ENCODE measurements at regions not wholly inside any gene's neighbourhood (a gene's known extent, or its start where the extent isn't known, plus 50 kb on each side); places are given as distances from the start of the nearest gene placed in this dataset.

DNA sequence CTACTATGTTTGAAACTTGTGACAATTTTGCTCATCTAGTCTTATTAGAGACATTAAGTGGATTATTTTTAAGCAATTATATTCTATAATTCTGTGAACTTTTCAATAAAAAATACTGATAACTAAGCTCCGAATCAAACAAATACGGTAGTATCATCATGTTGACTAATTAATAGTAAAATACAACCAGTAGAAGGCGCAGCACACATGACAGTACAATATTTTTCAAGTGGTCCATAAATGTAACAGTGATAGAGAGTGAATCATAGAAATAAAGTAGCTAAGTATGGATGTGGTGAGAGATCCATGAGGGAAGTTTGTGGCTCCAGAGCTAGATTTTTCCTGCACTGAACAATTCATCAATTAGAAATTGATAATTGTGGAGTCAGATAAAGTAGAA lies 666.2 kb downstream of the KCTD8 start:
- no peak for DNase-seq (ENCODE audit: low read depth)

GRCh38 chr4:43816116-43816515 lies 632.5 kb downstream of the KCTD8 start:
- no peak for DNase-seq (ENCODE audit: low read depth)

- no peak for DNase-seq (ENCODE audit: low read depth)
Measured at GRCh38 chr4:43822621-43823020, 626.0 kb downstream of the KCTD8 start.

- DNase-seq (ENCODE audit: low read depth) = no peak
Measured at GRCh38 chr4:43835869-43836268, 612.7 kb downstream of the KCTD8 start.

DNA sequence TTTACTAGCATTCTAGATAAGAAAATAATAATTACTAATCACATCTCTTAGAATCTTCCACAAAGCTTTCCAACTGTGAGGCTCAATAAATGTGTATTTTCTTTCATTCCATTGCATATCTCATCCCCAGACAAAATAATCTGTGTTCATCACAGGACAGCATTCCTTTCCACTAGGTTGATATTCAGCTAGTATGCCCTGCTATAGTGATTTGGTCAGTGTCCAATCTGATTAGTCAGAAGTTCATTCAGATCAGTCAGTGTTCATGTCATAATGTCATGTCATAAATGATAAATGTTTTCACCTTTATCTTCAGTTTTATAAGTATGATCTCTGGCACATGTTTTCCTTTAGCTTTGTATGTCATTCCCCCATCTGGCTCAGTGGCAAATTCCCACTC lies 611.4 kb downstream of the KCTD8 start:
- no peak for DNase-seq (ENCODE audit: low read depth)

DNA sequence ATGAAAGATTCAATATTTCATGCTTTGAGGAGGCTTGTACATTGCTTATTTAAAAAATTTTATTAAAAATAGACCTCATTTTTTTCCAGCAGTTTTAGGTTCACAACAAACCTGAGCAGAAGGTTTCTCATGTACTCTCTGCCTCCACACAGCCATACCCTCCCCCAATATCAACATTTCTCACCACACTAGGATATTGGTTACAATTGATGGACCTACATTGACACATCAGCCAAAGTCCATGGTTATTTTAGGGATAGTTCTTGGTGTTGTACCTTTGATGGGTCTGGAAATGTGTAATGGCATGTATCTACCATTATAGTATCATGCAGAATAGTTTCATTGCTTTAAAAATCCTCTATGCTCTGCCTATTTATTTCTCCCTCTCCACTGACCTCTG lies 611.0 kb downstream of the KCTD8 start:
- no peak for DNase-seq (ENCODE audit: low read depth)

- no peak for DNase-seq (ENCODE audit: low read depth)
Measured at GRCh38 chr4:43842594-43842993, 606.0 kb downstream of the KCTD8 start.

DNA sequence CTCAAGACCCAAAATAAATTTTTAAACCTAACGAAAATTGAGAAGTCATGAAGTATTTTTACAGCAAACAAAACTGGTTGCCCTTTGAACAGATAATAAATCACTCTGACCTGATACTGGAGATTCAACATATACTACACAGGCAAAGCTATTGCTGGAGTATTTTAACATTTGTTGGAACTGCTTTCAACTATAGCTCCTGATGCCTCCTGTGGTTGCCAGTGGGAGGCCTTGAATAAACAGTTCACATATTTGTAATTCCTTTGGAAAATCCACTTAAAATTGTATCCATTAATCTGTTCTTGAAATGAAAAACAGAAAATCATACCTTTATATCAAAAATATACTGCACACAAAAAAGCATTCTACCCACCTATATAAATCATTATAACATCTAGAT lies 605.1 kb downstream of the KCTD8 start:
- no peak for DNase-seq (ENCODE audit: low read depth)

DNA sequence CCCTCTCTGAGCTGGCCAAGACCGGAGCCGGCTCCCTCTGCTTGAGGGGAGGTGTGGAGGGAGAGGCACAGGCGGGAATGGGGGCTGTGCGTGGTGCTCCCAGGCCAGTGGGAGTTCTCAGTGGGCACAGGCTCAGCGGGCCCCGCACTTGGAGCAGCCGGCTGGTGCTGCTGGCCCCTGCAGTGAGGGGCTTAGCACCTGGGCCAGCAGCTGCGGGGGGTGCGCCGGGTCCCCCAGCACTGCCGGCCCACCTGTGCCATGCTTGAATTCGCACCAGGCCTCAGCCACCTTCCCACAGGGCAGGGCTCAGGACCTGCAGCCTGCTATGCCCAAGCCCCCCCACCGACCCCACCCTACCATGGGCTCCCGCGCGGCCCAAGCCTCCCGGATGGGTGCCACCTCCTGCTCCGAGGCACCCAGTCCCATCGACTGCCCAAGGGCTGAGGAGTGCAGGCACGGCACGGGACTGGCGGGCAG lies 602.5 kb downstream of the KCTD8 start:
- no peak for DNase-seq (ENCODE audit: low read depth)

DNA sequence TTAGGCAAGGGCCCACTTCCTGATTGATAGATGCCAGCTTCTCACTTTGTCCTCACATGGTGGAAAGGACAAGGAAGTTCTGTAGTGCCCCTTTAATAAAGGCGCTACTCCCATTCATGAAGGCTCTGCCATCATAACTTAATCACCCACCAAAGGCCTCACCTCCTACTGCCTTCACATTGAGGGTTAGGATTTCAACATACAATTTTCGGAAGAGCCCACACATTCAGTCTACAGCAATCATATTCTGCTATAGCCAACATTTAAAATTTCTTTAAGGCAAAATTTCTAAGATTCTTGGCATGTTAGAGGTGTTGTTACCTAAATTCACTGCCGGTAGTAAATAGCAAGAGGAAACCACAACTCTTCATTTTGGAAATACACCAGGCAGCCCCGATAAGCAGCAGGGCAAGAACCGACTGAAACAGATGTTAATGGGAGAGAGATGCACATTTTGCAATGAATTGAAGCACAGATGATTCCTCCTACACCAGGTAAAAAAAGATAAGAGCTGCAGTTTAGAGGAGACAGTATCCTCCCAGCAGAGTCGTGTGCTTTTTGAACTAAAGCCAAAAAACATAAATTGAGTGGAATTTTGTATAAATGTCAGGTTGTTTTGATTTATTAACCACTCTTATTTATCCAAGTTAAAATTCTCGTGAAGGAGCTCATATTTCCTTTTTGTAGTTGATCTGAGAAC lies 594.9 kb downstream of the KCTD8 start:
- DNase-seq (ENCODE audit: low read depth) = no peak

- no peak for DNase-seq (ENCODE audit: low read depth)
Measured at GRCh38 chr4:43855283-43855682, 593.3 kb downstream of the KCTD8 start.

DNA sequence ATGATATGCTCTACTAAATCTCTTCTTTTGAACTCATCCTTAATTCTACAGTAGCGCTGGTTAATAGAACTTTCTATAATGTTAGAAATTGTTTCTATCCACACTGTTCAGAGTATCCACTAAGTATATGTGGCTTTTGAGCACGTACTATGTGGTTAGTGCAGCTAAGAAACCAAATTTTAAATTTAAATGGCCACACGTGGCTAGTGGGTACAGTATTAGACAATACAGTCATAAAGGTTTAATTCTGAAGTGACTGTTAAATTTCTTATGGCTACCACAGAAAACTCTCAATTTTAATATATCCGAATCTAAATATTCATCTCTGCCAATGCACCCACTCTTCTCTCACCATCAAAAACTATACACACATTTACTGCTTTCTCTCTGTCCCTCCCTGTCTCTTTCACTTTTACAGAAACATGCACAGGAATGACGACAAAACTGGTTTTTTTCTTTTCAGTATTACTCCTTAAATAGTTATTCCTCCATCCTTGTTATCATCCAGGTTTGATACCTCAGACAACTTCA lies 583.9 kb downstream of the KCTD8 start:
- DNase-seq (ENCODE audit: low read depth) = no peak

DNA sequence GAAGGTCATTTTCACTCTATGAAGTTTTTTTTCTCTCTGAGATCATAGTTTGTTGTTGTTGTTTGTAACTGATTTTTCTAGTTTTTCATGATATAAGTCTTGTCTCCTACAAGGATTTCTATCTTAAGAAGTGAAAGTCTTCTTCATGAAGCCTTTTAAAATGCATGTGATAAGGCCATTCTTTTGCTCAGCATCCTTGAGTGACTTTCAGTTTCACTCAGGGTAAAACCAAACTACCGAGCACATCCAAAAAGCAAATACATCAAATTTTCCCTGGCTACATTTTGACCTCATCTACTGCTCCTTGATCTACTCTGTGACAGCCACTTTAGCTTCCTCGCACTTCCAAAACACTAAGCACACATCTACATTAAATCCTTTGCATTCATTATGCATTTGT lies 580.7 kb downstream of the KCTD8 start:
- DNase-seq (ENCODE audit: low read depth) = no peak

DNA sequence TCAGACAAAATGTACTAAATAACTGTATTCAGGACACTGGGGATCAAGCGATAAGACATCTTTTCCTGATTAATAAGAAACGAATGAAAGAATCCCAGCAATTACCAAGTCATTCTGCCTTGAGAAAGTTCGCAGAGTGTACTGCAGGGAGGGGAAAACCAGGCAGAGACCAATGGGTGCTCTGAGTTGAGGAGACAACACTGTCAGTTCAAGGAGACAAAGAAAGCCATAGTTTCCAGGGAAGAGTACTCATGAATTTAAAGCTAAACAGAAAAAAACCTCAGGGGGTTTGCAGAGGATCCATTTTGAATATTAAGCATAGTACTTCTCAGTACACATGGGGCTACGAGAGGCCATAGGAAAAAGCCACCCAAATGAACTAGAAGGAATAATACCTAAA lies 573.0 kb downstream of the KCTD8 start:
- no peak for DNase-seq (ENCODE audit: low read depth)

GRCh38 chr4:43882470-43882869 lies 566.1 kb downstream of the KCTD8 start:
- no peak for DNase-seq (ENCODE audit: low read depth)

DNA sequence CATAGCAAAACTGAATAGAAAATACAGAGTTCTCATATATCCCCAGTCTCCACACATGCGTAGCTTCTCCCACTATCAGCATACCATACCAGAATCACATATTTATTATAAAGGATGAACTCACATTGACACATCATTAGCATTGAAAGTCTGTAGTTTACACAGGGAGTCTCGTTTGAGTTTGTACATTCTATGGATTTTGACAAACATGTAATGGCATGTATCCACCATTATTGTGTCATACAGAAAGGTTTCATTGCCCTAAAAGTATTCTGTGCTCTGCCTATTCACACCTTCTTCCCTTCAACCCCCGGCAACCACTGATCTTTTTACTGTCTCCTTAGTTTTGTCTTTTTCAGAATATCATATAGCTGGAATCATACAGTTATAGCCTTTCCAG lies 562.4 kb downstream of the KCTD8 start:
- DNase-seq (ENCODE audit: low read depth) = no peak

GRCh38 chr4:43898836-43899235 lies 549.8 kb downstream of the KCTD8 start:
- DNase-seq (ENCODE audit: low read depth) = no peak

GRCh38 chr4:43903456-43903855 lies 545.2 kb downstream of the KCTD8 start:
- DNase-seq (ENCODE audit: low read depth) = no peak

DNA sequence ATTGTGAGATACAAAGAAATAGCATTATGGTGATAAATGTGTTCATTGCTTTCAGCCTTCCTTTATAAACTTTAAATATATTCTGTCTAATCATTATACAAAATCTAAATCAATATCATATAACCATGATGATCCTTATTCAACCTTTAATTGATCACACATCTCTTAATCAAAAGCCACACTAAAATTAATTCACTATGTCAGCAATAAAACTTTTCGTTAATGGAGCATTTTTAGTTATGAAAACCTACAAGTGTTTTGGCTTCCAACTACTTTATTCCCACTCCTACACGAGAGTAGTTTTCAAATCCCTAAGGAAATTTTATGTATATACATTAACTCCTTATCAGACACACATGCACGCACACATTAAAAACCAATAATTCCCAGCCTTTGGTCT lies 530.2 kb downstream of the KCTD8 start:
- DNase-seq (ENCODE audit: low read depth) = no peak

DNA sequence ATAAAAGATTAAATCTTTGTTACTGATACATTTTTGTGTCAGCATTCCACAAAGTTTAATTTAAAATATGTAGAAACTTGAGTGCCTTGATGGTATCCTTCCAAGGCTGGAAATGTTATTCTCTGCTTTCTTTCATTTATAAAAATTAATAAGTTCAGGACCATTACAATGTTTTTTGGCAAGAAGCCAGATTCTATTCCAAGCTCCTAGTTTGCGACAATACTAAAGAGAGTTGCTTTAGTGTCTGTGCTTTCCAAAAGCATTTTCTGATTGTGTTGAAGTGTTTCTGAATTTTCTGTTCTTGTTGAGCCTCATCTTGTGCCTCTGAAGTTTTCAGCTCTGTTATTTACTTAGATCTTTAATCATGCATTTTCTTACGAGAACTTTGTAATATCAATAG lies 516.2 kb downstream of the KCTD8 start:
- DNase-seq (ENCODE audit: low read depth) = no peak

DNA sequence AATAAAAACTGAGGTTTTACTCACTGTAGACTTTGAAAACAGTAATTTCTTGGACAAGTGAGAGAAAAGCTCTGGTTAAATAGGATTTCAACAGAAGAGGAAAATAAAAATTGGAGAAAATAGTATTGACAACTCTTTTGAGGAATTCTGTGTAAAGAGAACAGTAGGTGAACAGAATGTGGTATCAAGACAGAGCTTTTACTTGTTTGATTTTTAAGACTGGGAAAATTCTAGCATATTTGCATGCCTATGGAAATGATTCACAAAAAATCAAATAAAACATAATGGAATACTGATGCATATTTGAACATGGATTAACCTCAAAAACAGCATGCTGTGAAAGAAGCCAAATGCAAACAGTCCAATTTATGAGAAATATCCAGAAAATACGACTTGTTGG lies 504.6 kb downstream of the KCTD8 start:
- DNase-seq (ENCODE audit: low read depth) = no peak

GRCh38 chr4:43959976-43960375 lies 488.6 kb downstream of the KCTD8 start:
- no peak for DNase-seq (ENCODE audit: low read depth)

- no peak for DNase-seq (ENCODE audit: low read depth)
Measured at GRCh38 chr4:43968011-43968410, 480.6 kb downstream of the KCTD8 start.

GRCh38 chr4:43983610-43984009 lies 465.0 kb downstream of the KCTD8 start:
- no peak for DNase-seq (ENCODE audit: low read depth)

Data from GM04503 (cell line).